ENCODE measurements at regions not wholly inside any gene's neighbourhood (a gene's known extent, or its start where the extent isn't known, plus 50 kb on each side); places are given as distances from the start of the nearest gene placed in this dataset.

DNA sequence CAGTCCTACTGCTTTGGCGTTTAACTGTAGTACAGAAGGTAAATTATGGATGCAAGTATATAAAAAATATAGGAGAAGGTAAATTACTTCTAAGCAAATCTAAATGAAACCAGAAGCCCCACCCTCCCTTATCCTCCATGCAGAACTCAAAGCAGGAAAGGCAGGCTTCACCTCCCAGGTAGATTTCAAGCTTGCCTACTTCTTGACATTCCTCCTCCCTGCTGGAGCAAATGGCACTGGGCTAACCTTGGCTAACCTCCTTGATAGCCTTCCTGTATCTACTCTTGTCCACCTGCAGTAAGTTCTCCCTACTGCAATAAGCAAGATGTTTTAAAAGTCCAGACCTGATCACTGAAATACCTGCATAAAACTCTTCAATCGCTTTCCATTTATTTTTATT lies 396.0 kb downstream of the IRS2 start:
- TF ChIP-seq, protein P1, sequence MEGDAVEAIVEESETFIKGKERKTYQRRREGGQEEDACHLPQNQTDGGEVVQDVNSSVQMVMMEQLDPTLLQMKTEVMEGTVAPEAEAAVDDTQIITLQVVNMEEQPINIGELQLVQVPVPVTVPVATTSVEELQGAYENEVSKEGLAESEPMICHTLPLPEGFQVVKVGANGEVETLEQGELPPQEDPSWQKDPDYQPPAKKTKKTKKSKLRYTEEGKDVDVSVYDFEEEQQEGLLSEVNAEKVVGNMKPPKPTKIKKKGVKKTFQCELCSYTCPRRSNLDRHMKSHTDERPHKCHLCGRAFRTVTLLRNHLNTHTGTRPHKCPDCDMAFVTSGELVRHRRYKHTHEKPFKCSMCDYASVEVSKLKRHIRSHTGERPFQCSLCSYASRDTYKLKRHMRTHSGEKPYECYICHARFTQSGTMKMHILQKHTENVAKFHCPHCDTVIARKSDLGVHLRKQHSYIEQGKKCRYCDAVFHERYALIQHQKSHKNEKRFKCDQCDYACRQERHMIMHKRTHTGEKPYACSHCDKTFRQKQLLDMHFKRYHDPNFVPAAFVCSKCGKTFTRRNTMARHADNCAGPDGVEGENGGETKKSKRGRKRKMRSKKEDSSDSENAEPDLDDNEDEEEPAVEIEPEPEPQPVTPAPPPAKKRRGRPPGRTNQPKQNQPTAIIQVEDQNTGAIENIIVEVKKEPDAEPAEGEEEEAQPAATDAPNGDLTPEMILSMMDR (IDR thresholded peaks at IDR 0.05; ENCODE audit: borderline replicate concordance, extremely low read depth, low read length, poor library complexity, severe bottlenecking): no peak
- TF ChIP-seq EZH2 (IDR thresholded peaks at IDR 0.05; ENCODE audit: borderline replicate concordance, low read depth, low read length, severe bottlenecking): no peak

Data from DND-41 (cell line).